ENCODE measurements at regions not wholly inside any gene's neighbourhood (a gene's known extent, or its start where the extent isn't known, plus 50 kb on each side); places are given as distances from the start of the nearest gene placed in this dataset.
"Not testable (repeated sequence)": the region's sequence is repeated elsewhere in the genome, so short reads cannot be mapped to it uniquely, and the experiment has no call there.

DNA sequence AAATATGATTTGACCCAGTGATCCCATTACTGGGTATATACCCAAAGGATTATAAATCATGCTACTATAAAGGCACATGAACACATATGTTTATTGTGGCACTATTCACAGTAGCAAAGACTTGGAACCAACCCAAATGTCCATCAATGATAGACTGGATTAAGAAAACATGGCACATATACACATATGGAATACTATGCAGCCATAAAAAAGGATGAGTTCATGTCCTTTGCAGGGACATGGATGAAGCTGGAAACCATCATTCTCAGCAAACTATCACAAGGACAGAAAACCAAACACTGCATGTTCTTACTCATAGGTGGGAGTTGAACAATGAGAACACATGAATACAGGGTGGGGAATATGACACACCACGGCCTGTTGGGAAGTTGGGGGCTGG lies 330.5 kb upstream of the HNRNPA3 start:
- in situ Hi-C loops (cut with MboI; ENCODE audit: low sequenced_read_pairs), result not testable (repeated sequence)

- in situ Hi-C loops (cut with MboI; ENCODE audit: low sequenced_read_pairs), result no loop called here
These were observed 327.5 kb upstream of the HNRNPA3 start for GRCh38 chr2:176885001-176885643.

GRCh38 chr2:176885661-176886060 lies 326.9 kb upstream of the HNRNPA3 start:
- in situ Hi-C loops (cut with MboI; ENCODE audit: low sequenced_read_pairs), result no loop called here

DNA sequence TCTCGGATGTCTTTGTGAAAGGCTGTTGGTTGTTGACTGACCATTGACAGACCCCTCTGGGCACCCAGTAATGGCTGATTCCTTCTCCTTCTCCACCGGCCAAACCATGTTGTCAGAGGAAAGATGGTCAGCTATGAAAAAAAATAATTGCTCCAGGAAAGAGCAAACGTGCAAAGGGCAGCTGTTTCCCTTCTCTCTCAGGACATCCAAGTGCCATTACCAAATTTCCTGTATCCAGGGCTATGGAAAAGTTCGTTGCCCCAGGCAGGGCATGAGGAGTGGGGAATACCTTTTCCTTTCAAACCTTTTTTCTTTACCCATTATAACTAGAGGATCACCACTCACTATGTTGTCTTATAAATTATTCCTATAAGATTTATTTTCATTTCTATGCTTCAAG lies 321.5 kb upstream of the HNRNPA3 start:
- in situ Hi-C loops (cut with MboI; ENCODE audit: low sequenced_read_pairs), result no loop called here

DNA sequence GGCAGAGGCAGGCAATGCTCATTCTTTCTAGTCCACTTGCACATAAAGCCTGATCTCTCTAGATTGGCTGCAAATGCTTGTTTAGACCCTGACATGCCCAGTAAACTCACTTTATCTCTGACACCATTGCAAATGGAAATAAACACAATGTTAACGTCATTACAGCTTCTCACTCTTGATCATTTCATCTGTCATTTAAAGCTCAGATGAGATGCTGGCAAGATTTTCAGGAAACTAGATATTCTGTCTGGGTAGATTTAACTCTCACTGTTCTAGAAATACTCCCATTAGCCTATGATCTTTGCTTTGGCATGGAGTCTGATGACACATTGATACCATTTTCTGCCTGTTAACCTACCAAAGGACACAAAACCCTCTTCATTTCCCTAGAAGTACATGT lies 320.7 kb upstream of the HNRNPA3 start:
- in situ Hi-C loops (cut with MboI; ENCODE audit: low sequenced_read_pairs), result no loop called here

GRCh38 chr2:176892676-176893226 lies 319.8 kb upstream of the HNRNPA3 start:
- in situ Hi-C loops (cut with MboI; ENCODE audit: low sequenced_read_pairs), result no loop called here

GRCh38 chr2:176895158-176895557 lies 317.4 kb upstream of the HNRNPA3 start:
- in situ Hi-C loops (cut with MboI; ENCODE audit: low sequenced_read_pairs), result no loop called here

DNA sequence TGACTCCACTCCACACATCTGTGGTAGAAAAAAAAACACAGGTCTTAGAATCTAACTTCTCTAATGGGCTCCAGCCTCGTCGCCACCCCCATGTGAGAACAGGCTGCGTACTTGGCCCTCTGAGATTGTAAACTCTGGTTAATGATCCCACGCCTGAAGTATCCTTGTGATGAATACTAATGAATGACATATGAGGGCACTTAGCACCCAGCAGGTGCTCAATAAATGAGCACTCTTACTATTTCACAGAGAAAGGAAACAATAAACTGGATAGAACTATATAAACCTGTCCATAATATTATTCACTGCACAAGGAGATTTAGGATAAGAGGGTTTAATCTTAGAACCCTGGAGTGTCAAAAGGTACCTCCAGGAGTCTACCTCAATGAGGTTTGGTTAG lies 310.1 kb upstream of the HNRNPA3 start:
- in situ Hi-C loops (cut with MboI; ENCODE audit: low sequenced_read_pairs), result no loop called here

DNA sequence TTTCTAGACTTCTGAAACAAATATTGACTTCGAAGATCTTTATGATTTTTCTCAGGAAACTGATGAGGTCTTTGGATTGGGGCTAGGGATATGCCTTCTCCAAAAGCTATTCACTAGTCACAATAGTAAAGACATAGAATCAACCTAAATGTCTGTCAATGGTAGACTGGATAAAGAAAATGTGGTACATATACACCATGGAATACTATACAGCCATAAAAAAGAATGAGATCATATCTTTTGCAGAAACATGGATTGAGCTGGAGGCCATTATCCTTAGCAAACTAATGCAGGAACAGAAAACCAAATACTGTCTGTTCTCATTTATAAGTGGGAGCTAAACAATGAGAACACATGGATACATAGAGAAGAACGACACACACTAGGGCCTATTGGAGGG lies 308.5 kb upstream of the HNRNPA3 start:
- in situ Hi-C loops (cut with MboI; ENCODE audit: low sequenced_read_pairs), result not testable (repeated sequence)

GRCh38 chr2:176907341-176907740 lies 305.3 kb upstream of the HNRNPA3 start:
- in situ Hi-C loops (cut with MboI; ENCODE audit: low sequenced_read_pairs), result no loop called here

- in situ Hi-C loops (cut with MboI; ENCODE audit: low sequenced_read_pairs), result no loop called here
These were observed 301.8 kb upstream of the HNRNPA3 start for GRCh38 chr2:176910828-176911227.

DNA sequence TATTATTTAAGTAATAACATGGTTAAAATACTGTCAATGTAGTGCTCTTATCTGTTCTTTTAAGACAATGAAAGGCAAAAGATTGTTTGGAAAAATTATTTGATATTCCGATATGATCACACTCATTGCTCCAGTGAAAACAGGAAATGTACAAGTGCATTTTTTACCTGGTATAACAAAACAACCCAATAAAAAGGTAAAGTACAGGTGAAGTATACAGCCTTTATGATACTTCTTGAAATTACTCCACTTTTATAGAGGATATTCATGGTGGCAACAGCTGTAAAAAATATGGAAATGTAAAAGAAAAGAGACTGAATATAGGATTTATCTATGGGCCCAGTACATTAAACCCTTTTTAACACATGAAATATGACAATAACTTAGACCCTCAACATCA lies 298.6 kb upstream of the HNRNPA3 start:
- in situ Hi-C loops (cut with MboI; ENCODE audit: low sequenced_read_pairs), result no loop called here

GRCh38 chr2:176914371-176914770 lies 298.2 kb upstream of the HNRNPA3 start:
- in situ Hi-C loops (cut with MboI; ENCODE audit: low sequenced_read_pairs), result no loop called here

DNA sequence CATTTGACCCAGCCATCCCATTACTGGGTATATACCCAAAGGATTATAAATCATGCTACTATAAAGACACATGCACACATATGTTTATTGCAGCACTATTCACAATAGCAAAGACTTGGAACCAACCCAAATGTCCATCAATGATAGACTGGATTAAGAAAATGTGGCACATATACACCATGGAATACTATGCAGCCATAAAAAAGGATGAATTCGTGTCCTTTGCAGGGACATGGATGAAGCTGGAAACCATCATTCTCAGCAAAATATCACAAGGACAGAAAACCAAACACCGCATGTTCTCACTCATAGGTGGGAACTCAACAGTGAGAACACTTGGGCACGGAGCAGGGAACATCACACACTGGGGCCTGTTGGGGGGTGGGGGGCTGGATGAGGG lies 290.0 kb upstream of the HNRNPA3 start:
- in situ Hi-C loops (cut with MboI; ENCODE audit: low sequenced_read_pairs), result not testable (repeated sequence)

- in situ Hi-C loops (cut with MboI; ENCODE audit: low sequenced_read_pairs), result no loop called here
These were observed 289.4 kb upstream of the HNRNPA3 start for GRCh38 chr2:176923205-176923604.

GRCh38 chr2:176924909-176925534 lies 287.6 kb upstream of the HNRNPA3 start:
- in situ Hi-C loops (cut with MboI; ENCODE audit: low sequenced_read_pairs), result no loop called here

DNA sequence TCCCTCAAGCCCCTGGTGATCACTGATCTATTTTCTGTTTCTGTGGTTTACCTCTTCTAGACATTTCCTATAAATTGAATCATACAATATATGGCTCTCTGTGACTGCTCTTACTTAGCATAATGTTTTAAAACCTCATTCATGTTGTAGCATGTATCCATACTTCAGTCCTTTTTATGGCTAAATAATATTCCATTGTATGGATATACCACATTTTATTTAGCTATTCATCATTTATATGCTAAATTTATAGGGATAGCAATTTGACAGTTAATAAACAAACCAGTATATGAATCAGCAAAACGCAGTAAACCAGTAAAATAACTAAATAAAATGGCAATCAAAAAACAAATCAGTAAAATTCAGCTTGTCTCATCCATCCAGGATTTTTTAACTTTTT lies 286.1 kb upstream of the HNRNPA3 start:
- in situ Hi-C loops (cut with MboI; ENCODE audit: low sequenced_read_pairs), result no loop called here

DNA sequence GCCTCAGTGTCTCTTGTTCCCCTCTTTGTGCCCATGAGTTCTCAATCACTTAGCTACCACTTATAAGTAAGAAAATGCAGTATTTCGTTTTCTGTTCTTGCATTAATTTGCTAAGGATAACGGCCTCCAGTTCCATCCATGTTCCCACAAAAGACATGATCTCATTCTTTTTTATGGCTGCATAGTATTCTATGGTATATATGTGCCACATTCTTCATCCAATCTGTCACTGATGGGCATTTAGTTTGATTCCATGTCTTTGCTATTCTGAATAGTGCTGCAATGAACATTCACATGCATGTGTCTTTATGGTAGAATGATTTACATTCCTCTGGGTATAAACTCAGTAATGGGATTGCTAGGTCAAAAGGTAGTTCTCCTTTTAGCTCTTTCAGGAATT lies 283.2 kb upstream of the HNRNPA3 start:
- in situ Hi-C loops (cut with MboI; ENCODE audit: low sequenced_read_pairs), result not testable (repeated sequence)

- in situ Hi-C loops (cut with MboI; ENCODE audit: low sequenced_read_pairs), result no loop called here
These were observed 280.7 kb upstream of the HNRNPA3 start for GRCh38 chr2:176931588-176932563.

- in situ Hi-C loops (cut with MboI; ENCODE audit: low sequenced_read_pairs), result no loop called here
These were observed 278.5 kb upstream of the HNRNPA3 start for GRCh38 chr2:176934131-176934530.

DNA sequence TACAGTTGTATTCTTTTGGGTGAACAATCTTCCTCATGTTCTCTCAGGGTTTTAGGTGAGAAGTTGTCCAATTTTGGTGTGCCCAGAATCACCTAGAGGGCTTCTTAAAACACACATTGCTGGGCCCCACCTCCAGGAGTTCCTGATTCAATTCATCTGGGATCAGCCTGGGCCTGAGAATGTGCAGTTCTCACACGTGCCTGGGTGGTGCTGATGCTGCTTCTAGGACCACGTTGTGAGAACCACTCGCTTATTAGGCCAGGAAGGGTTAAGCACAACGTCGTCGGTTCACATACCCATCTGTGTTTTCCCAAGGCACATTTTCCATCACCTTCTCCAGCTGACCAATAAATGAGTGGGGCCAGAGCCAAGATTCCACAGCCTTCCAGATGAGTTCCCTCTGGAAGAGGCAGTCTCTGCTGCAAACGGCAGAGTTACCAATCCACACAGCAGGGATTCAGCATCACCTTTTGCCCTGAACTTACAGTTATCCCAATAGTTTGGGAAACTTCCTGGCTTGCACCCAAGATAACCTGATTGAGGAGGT lies 277.7 kb upstream of the HNRNPA3 start:
- in situ Hi-C loops (cut with MboI; ENCODE audit: low sequenced_read_pairs), result no loop called here
